Right atrium auricular region (tissue), 2 donors: ENCODE measurements at regions not wholly inside any gene's neighbourhood (a gene's known extent, or its start where the extent isn't known, plus 50 kb on each side); places are given as distances from the start of the nearest gene placed in this dataset.

Source experiments
- DNase-seq: peaks from one replicate; pipeline ENCODE4 v3.0.0-alpha.2; 2019; ENCODE audit warnings: low spot score
- H3K27ac ChIP-seq, 2 donors: fragments of 200-600 bp; sonication (generic); 1 replicate in 1 of 2; 2 replicates in 1 of 2; pipeline ENCODE4 v1.5.1; 2016 to 2019
- H3K27me3 ChIP-seq, 2 donors: fragments of 200-600 bp; sonication (generic); one replicate each; pipeline versions ENCODE4 v1.5.1 to v1.6.0; 2017 to 2019
- H3K36me3 ChIP-seq: fragments of 200-600 bp; sonication (generic); one replicate; pipeline ENCODE4 v1.5.1; 2016
- H3K4me1 ChIP-seq, 2 donors: fragments of 200-600 bp; sonication (generic); one replicate each; pipeline versions ENCODE4 v1.5.1 to v1.6.0; 2017 to 2019
- H3K4me3 ChIP-seq, 2 donors: fragments of 200-600 bp; sonication (generic); 1 replicate in 1 of 2; 2 replicates in 1 of 2; pipeline ENCODE4 v1.5.1; 2017 to 2019; ENCODE audit warnings: mild to moderate bottlenecking in 1 of 2, moderate library complexity in 1 of 2
- H3K9me3 ChIP-seq, 2 donors: fragments of 200-600 bp; sonication (generic); one replicate each; pipeline ENCODE4 v1.5.1; 2019
- TF ChIP-seq, protein P1 (sequence below), 2 donors: fragments of 200-600 bp; sonication (generic); IDR thresholded peaks; one replicate each; pipeline ENCODE4 v1.5.1; 2019; ENCODE audit warnings: antibody characterized with exemption in 2 of 2

DNA sequence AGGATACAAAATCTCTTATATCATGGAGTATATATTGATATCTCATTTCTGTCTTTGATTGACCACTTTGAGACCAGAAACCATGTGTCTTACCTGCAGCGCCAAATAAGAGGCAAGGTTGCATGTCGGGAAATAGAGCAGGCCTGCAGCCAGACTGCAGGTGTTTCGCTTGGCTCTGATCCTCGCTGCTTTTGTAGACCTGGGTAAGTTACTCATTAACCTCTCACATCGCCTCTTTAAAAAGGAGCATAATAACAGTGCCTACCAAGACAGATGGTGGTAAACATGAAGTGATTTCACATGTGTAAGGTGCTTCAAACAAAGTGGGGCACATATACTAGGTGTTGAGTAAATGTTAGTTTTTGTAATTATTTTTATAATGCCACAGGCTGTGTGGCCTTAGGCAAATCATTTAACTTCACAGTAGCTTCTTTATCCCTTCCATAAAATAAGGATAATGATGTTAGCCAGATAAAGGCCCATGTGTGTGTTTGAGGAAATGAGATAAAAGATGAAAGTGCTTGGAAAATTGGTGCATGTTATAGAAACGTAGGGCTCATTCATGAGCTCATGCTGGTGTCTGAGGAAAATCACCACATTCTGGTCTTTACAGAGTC, 248.8 kb upstream of the MAP3K7 start:
- H3K4me3 ChIP-seq = no peak overlapping the region
- no peaks in the 10 kb centered on the region for H3K27me3 ChIP-seq
- H3K4me1 ChIP-seq = no peaks in the 10 kb centered on the region
- TF ChIP-seq, protein P1, sequence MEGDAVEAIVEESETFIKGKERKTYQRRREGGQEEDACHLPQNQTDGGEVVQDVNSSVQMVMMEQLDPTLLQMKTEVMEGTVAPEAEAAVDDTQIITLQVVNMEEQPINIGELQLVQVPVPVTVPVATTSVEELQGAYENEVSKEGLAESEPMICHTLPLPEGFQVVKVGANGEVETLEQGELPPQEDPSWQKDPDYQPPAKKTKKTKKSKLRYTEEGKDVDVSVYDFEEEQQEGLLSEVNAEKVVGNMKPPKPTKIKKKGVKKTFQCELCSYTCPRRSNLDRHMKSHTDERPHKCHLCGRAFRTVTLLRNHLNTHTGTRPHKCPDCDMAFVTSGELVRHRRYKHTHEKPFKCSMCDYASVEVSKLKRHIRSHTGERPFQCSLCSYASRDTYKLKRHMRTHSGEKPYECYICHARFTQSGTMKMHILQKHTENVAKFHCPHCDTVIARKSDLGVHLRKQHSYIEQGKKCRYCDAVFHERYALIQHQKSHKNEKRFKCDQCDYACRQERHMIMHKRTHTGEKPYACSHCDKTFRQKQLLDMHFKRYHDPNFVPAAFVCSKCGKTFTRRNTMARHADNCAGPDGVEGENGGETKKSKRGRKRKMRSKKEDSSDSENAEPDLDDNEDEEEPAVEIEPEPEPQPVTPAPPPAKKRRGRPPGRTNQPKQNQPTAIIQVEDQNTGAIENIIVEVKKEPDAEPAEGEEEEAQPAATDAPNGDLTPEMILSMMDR (IDR thresholded peaks at IDR 0.05) = no peak
- H3K9me3 ChIP-seq = no peaks in the 10 kb centered on the region
- no peaks in the 10 kb centered on the region for H3K36me3 ChIP-seq
- no peak overlapping the region for H3K27ac ChIP-seq
- DNase-seq = no peak

DNA sequence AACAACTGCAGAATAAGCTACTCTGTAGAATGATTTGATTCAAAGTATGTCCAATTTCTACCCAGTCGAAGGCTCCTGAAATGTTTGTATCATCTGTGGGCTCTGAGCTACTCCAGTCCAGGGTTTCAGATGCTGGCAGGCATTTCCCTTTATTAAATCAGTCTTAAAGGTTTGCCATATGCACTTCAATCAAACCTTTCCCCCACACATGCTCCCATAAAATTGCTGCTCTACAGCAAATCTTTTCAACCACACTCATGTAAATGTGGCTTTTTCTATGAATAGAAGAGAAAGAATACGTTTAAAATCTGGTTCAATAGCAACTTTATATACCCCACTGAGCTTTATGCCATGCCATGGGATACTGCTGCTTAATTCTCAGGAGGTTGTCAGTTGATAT, 242.4 kb upstream of the MAP3K7 start:
- H3K27ac ChIP-seq = no peak overlapping the region
- no peaks in the 10 kb centered on the region for H3K4me1 ChIP-seq
- TF ChIP-seq, protein P1 (IDR thresholded peaks at IDR 0.05) = no peak
- H3K4me3 ChIP-seq = no peak overlapping the region
- DNase-seq = no peak
- H3K27me3 ChIP-seq = no peaks in the 10 kb centered on the region
- H3K9me3 ChIP-seq = no peaks in the 10 kb centered on the region
- H3K36me3 ChIP-seq = no peaks in the 10 kb centered on the region

DNA sequence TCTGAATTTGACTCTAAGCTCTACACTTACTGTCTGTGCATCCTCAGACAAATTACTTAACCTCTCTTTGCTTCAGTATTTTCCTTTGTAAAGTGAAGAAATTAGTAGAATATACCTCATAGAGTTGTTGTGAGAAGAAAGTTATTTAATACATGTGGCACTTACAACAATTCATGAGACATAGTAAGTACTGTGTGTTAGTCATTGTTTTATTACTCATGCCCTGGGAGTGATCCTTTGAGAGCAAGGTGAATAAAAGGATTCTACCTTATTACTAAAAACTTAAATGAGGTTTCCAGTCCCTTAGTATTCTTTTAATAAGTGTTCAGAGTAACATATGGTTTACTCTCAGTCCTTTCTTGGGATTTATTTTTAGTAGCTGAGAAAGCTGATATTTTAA, 233.6 kb upstream of the MAP3K7 start:
- no peak for DNase-seq
- no peaks in the 10 kb centered on the region for H3K4me1 ChIP-seq
- no peaks in the 10 kb centered on the region for H3K27me3 ChIP-seq
- no peak overlapping the region for H3K4me3 ChIP-seq
- TF ChIP-seq, protein P1 (IDR thresholded peaks at IDR 0.05) = no peak
- H3K36me3 ChIP-seq = no peaks in the 10 kb centered on the region
- no peaks in the 10 kb centered on the region for H3K9me3 ChIP-seq
- no peak overlapping the region for H3K27ac ChIP-seq

DNA sequence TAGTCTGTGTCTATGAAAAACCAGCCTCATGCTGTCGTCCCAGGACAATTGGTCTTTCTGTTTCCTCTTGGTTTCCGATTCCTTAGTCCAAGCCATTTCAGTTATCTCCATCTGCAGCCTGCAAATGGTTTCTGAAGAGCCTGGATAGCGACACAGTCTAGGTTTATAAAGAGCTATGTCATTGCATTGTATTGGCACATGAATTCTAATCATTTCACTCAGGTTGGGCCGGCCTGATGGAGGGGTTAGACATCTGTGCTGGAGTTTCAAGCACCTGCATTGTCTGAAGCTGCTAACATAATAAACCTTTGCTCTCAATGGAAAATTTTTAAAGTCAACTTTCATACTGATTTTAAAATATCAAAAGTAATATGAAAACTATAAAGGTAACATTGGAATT, 232.6 kb upstream of the MAP3K7 start:
- TF ChIP-seq, protein P1 (IDR thresholded peaks at IDR 0.05) = no peak
- Histone ChIP-seq H3K9me3 (peaks cover 0 to 1% of the 10 kb centered on the region in 2 donors), H3K4me3 (no peak overlapping the region), H3K27ac (no peak overlapping the region), H3K36me3 (no peaks in the 10 kb centered on the region), H3K27me3 (no peaks in the 10 kb centered on the region), H3K4me1 (no peaks in the 10 kb centered on the region)
- no peak for DNase-seq

DNA sequence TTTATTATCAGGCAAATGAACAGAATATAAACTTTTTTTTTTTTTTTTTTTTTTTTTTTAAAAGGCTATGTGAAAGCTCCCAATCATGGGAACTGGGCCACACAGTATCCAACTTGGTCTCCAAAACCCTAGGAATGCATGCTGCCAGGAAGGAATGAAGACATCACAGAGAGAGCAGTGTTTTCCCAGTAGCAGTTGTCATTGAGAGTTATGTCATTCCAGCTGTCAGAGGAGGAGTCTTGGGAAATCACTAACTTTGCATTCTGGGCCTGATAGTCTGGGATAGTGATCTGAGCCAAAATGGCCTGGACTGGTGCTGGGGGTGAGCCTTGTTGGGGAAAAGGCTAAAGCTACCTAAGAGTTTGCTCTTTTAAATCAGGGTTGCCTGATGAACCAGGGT, 231.3 kb upstream of the MAP3K7 start:
- H3K4me1 ChIP-seq = no peaks in the 10 kb centered on the region
- no peak overlapping the region for H3K4me3 ChIP-seq
- peaks cover 0 to 3% of the 10 kb centered on the region in 2 donors for H3K9me3 ChIP-seq
- TF ChIP-seq, protein P1 (IDR thresholded peaks at IDR 0.05) = no peak
- H3K27me3 ChIP-seq = no peaks in the 10 kb centered on the region
- no peak for DNase-seq
- no peak overlapping the region for H3K27ac ChIP-seq
- H3K36me3 ChIP-seq = no peaks in the 10 kb centered on the region

DNA sequence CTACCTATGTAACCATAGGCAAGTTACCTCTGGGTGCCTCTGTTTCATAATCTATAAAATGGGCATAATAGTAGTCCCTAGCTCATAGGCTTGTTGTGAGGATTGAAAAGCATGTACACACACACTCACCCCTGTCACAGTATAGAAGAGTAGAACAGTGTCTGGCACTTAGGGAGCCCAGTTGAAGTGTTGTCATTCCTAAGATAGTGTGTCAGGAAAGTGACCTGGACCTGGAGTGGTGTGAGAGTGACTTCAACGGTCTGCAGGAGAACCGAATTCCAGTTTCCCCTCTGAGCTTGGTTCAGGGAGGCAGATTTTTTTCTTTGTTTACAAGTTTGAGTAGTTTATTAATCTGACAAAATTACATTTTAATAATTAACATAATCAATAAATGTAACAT, 229.9 kb upstream of the MAP3K7 start:
- DNase-seq = no peak
- Histone ChIP-seq H3K36me3 (no peaks in the 10 kb centered on the region), H3K27me3 (no peaks in the 10 kb centered on the region), H3K4me1 (no peaks in the 10 kb centered on the region), H3K4me3 (no peak overlapping the region), H3K9me3 (peaks cover 0 to 3% of the 10 kb centered on the region in 2 donors), H3K27ac (no peak overlapping the region)
- TF ChIP-seq, protein P1 (IDR thresholded peaks at IDR 0.05) = no peak
